COLO829 (cell line): ENCODE measurements at regions not wholly inside any gene's neighbourhood (a gene's known extent, or its start where the extent isn't known, plus 50 kb on each side); places are given as distances from the start of the nearest gene placed in this dataset.
A peak's percentile ranks its signal among the peaks of the same experiment; 100 is the strongest.
"Not testable (repeated sequence)": the region's sequence is repeated elsewhere in the genome, so short reads cannot be mapped to it uniquely, and the experiment has no call there.

Experiments used
- DNase-seq: peaks from one replicate; pipeline ENCODE4 v3.0.0; 2012; ENCODE audit warnings: low spot score

DNA sequence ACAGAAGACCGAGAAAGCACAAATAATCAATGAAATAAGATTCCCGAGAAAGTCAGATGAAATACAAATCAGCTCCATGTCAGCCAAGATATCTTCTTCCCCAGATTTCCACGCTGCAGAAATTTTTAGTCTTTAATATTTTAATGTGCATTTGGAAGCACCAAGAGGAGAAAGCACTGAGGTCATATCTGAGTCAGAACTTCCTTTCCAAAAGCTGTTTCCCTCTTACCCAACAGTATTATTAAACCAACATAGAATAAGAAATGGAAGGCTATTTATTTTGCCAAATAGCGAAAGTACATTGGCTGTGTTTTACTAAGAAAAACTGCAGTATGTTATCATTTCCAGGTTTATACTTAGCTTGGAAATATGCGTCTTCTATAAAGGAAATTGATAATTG is 772.1 kb upstream of the CDH9 start:
- DNase-seq: no peak

DNA sequence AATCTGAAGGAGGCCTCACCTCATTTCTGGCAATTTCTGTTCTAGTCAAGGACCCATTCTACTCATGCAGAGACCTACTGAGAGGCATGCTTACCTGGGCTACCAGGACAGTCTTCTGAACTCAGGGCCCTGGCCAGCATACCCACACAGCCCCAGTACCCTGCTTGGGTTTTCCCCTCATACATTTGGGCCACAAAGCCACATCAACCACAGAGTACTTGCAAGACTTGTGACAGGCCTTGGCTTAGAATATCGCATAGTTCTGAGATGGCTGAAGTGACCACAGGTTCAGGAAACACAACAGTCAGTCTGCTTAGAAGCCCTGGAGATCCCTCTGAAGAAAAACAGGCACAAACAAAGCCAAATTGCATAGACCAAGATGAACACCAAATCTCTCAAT is 758.8 kb upstream of the CDH9 start:
- no peak for DNase-seq

DNA sequence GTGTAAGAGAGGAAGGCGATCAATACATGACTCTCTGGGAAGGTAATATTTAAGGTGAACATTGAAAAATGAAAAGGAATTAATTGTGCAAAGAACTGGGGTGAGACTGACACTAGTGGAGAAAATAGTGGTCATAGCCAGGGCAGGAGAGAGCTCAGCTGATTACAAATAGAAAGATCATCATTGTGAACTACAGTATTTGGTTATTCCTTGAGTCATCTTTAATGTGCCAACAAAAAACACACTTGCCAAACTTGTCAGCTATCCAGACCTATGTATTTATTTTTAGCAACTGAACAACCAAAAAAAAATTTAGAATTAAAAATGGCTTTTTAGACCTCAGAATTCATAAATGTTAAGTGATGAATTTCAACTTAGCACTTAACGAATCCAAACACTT is 749.8 kb upstream of the CDH9 start:
- no peak for DNase-seq

DNA sequence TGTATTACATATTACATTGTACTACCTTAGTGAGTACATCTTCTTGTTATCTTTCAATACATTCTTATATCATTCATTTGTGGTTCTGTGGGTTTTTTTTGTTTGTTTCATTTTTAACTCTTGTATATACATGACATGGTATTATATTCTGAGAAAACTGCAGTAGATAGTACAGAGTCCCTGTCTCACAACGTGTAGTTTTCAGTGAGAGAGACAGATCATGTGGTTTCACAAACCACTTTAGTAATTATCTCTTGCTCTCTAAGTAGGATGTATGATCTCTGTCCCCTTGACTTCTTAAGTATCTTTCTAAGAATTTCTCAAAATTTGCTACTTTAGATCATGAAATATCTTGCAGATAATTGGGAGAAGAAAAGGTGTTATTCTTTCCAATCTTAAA is 745.9 kb upstream of the CDH9 start:
- DNase-seq: no peak

DNA sequence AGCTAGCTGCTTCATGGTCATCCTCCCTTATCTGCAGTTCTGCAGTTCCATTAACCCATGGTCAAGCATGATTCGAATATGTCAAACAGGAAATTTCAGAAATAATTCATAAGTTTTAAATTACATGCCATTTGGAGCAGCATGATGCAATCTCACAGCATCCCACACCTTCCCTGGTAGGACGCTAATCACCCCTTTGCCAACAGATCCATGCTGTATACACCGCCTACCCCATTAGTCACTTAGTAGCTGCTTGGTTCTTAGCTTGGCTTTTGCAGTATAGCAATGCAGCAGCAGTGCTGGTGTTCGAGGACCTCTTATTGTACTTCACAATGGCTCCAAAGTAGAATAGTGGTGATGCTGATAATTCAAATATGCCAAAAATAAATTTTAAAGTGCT is 739.7 kb upstream of the CDH9 start:
- no peak for DNase-seq

DNA sequence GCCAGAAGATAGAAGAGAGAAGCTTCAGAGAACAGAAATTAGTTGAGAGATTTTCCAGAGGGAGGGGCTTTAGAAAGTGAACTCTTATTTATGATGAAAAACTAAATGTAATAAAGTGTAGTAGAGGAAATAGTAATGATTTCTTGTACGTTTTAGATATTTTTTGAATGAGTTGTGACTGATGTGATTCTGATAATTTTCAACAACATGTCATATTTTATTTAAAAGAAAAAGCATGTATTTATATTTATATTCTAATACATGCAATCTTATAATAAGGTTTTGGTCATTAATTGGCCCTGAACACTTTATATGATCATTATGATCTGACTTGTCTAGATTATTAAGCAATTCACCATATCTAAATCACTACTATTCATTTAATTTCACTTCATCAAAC is 735.2 kb upstream of the CDH9 start:
- no peak for DNase-seq

DNA sequence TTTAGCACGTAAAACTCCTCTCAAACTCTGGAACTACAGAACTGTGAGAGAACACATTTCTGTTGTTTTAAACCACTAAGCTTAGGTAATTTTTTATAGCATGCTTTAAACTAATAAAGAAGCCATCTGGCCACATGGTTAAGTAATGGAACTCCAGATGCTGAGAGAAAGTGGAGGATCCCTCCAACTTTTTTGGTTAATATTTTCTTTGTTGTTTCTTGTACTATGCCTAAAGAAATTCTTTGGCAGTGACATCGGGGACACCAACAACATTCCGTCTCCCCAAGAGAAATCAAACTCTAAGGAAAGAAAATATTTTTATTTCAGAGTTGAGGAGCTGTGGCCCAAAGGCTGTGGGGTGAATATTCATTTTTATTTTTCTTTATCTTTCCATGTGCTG is 734.8 kb upstream of the CDH9 start:
- DNase-seq: no peak

DNA sequence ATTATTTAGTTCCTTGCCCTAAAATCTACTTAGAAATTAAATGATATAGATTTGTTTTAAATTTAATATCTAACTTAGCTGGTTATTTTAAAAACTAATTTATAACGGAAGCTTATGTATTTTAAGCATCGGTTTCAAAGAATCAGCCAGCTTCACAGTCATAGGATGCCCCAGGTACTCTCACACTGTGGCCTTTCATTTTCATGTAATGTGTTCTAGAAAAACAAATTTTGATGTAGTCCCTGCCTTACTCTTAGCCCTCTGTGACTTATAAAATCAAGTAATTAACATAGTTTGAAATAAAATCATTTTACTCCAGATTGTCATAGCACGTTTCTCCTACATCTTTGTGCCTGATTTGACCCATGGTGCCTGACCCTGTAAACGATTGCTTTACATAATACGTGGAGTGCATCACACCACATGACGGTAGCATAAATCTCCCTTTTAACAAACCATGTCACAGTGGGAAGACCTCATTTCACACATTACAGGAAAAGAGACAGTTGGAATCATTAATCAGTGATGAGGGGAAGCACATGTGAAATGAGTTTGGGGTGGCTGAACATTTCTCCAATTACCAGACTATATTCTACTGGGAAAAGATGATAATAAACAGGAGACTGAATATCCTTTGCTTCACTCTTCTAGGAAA is 731.5 kb upstream of the CDH9 start:
- no peak for DNase-seq

DNA sequence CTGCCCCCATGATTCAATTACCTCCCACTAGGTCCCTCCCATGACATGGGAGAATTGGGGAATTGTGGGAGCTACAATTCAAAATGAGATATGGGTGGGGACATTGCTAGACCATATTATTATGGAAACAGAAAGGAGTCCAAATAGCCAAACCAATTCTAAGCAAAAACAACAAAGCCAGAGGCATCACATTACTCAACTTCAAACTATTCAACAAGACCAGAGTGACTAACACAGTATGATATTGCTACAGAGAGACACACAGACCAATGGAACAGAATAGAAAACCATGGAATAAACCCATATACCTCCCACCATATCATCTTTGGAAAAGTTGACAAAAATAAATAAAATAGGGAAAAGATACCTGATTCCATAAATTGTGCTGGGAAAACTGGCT is 710.5 kb upstream of the CDH9 start:
- DNase-seq: no peak

DNA sequence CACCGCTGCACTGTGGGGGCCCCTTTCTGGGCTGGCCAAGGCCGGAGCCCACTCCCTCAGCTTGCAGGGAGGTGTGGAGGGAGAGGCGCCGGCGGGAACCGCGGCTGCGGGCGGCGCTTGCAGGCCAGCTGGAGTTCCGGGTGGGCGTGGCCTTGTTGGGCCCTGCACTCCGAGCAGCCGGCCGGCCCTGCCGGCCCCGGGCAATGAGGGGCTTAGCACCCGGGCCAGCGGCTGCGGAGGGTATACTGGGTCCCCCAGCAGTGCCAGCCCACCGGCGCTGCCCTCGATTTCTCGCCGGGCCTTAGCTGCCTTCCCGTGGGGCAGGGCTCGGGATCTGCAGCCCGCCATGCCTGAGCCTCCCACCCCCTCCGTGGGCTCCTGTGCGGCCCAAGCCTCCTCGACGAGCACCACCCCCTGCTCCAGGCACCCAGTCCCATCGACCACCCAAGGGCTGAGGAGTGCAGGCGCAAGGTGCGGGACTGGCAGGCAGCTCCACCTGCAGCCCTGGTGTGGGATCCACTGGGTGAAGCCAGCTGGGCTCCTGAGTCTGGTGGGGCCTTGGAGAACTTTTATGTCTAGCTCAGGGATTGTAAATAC is 705.1 kb upstream of the CDH9 start:
- DNase-seq: not testable (repeated sequence)

DNA sequence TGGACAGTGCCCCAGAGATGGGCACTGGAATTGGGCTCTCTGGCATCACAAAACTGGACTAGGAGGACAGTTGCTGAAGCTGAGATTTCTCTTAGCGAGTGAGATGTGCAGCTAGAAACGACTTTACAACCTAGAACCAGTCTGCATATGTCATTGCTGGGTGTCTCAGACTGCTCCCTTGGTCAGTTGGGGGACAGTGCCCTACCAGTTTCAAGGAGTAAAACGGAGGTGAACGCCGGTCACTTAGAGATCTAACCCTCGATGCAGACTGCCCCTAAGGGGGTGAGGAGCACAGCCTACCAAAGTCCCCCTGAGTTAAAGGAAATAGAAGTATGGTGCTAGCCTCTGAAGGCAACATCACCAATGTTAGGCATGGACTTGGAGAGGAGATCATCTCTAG is 704.4 kb upstream of the CDH9 start:
- no peak for DNase-seq

DNA sequence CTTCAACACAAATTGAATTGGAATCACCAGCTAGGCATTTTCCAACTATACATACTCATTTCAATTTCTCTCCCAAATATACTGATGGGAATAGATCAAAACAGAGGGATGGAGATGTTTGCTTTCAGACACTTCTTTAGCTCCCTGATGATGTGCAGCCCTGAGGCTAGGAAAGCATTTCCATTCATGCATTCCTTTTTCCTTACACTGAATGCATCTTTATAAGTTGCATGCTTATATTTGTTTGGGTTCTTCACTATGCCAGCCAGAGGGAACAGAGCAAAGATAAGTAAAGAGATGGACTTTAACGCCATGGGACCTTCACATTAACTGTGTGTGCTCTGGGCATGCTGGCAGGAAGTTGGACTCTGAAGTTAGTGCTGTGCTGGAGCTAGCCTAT is 696.5 kb upstream of the CDH9 start:
- peak; percentile 13 for DNase-seq

DNA sequence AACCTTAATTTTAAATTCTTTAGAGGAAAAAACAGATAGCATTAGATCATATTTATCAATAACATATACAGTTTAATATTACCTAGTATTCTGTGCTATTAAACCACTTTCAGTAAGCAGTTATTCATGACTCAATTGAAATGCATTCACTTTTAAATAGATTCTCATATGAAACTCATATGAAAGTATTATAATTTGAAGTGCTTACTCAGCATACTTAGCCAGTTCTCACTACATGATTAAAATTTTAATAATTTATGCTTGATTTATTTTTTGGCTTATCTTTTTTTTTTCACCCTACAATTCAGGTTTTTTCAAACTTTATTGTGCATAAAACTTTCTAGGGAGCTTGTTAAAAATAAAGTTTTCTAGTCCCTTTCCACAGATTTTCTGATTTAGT is 694.9 kb upstream of the CDH9 start:
- no peak for DNase-seq

DNA sequence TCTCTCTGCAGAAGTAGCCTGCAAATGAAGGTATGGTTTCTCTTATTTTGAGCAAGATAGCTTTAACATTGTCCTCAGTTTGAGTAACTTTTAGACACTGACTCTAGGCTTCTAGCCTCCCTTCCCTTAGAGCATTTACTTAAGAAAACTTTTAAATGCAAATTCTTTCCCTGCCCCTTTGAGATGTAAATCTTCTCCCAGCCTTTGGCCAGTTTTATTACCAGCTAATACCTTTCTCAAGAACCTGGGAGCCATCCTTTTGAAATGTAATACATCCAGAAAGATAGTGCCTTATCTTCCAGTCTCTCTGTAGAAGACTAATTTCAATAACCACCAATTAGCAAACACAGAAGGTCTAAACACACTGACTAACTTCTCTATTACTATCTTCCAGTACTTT is 688.9 kb upstream of the CDH9 start:
- no peak for DNase-seq

DNA sequence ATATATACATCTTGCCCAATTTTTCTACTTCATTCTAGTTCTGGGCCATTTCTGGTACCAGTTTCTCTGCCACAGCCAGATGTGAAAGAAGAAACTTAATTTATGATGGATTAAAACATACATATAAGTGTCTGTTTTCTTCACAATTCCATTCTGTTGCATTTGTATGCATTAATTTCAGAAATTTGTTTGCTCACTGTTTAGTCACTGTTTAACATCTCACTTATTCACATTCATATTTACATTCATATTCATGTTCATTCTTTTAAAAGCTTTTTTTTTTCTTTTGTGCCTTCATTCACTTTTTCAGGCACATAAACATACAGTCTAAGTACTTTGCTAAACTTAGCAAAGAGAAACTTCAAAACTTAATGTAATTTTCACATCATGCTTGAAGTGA is 684.0 kb upstream of the CDH9 start:
- DNase-seq: no peak

DNA sequence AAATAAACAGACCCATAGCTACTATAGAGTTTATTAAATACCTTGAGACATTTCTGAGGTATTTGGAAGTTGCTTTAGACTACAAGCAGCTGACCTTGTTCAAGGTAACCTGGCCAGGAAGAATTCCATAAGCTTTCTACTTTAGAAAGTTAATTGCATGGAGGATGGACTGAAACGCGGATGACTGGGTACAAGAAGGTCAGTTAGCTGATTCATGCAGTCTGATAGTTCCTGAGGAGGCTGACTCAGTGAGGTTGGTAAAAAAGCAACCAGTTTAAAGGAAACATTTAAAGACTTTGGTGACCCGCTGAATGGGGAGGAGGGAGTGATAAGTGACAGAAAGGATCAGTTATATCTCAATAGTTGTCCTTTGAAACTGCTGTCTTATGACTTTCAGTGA is 670.1 kb upstream of the CDH9 start:
- DNase-seq: peak; percentile 9

DNA sequence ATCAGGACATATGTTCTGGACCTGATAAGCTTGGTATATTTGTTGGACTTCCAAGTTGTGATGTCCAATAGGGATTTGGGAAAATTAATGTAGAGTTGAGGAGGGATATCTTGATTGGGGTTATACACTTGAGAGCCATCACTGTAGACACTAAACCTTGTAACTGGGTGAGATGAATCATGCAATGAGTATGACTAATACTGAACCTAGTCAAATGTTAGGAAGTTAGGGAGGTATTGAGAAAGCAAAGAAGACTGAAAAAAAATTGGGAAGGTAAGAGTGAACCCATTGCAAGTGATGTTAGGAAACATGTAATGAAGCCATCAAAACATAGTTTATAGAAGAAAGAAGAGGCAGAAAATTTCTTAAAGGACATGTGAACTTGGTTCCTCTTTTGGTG is 668.4 kb upstream of the CDH9 start:
- DNase-seq: no peak

DNA sequence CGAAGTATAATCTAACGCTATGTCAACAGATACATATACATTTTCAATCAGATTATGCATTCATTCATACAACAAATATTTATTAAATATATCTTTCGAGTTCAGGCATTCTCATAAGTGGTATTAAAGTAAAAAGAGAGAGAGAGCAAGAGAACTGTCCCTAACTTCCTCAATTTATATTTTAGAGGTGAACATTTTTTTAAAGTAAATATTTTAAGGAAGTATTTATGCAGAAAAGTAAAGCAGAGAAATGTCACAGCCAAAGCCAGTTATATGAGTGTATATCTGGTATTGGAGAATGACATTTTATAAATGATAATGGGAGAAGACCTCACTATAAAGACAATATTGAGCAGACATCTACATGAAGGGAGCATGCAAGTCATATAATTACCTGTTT is 667.3 kb upstream of the CDH9 start:
- DNase-seq: no peak

DNA sequence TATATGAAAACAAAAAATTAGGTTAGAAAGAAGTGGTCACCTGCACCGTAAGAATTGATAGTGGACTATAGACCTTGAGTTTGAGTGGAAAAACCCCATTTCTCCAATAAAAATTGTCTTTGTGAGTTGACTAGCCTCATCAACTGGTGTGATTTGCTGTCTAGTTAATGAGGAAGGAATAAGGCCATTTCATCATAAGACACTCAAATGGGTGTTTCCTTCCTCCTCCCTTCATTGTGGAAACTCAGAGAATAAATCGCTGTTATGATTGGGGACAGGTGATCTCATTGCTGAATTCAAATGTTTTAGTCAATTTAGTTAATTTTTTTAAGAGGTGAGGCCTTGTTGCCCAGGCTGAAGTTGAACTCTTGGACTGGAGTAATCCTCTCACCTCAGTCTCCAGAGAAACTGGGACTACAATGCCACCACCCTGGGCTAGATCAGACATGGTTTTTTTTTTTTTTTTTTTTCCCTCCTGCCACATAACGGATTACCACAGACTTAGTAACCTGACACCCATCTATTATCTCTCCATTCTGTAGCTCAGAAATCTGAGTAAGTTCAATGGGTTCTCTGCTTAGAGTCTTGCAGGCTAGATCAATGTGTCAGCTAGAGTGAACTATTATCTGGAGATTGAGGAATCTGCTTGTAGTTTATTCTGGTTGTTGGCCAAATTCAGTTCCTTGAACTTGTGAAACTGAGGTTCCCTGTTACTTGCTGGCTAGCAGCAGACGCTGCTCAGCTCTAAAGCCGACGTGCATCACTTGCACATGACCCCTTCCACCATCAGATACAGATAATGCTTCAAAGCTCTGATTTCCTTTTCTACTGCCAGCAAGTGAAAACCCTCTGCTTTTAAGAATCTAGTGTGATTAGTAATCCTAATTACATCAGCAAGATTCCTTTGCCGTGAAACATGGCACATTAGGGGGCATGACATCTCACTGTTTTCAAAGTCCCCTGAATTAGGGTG is 663.8 kb upstream of the CDH9 start:
- DNase-seq: peak; percentile 9

DNA sequence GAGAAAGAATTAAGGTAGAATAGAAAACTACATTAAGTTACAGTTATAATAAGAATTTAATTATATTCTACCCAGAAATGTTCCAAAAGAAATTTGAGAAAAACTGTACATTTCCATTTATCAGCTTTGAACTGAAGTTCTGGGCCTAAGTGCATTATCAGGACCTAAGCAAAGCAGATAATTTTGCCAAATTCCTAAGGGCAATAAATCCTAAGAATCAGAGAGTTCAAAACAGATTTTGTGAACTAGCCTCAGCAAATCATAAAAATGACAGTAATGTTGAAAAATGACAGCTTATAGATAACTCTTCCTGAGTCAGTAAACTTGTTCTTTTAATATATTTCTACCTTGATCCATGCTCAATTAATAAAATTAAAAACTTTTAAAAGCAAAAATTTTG is 662.1 kb upstream of the CDH9 start:
- DNase-seq: no peak

DNA sequence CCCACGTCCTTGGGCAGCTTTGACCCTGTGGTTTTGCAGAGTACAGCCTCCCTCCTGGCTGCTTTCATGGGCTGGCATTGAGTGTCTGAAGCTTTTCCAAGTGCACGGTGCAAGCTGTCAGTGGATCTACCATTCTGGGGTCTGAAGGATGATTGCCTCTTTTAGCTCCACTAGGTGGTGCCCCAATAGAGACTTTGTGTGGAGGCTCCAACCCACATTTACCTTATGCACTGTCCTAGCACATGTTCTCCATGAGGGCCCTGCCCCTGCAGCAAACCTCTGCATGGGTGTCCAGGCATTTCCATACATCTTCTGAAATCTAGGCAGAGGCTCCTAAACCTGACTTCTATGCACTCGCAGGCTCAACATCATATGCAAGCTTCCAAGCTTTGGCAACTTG is 644.2 kb upstream of the CDH9 start:
- DNase-seq: no peak

DNA sequence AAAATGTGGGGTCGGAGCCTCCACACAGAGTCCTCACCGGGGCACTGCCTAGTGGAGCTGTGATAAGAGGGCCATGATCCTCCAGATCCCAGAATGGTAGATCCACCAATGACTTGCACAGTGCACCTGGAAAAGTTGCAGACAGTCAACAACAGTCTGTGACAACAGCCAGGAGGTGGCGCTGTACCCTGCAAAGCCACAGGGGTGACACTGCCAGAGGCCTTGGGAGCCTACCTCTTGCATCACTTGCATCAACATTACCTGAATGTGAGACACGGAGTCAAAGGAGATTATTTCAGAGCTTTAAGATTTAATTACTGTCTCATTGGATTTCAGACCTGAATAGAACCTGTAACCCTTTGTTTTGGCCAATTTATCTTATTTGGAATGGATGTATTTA is 614.1 kb upstream of the CDH9 start:
- DNase-seq: no peak

DNA sequence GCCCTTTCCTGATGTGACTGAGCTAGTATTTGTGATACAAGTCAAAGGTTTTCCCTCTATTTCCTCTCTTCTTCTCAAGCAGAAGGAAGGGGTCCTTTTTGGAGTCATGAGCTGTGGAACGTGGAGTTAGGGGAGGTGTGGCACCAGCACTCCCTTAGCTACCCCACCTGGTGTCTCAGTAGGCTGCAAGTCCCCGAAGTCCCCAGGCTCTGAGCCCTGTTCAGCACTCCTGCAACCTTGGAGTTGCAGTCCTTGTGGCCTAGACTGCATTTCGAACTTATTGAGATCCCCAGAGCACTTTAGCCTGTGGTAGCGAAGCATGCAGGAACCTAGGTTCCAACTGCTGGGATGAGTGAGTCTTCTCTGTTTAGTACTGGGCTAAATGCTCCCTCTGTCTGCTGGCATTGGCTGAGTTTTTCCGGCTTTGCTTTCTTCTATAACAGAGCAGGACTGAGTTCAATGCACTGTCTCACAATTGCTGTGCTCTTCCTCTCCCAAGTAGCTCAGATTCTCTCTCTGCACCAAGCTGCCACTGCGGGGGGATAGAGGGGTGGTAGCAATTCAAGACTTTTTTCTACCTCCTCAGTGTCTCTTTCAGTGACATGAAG is 600.7 kb upstream of the CDH9 start:
- no peak for DNase-seq
